Stimulated activated CD8-positive, alpha-beta memory T cell treated with anti-CD3 and anti-CD28 coated beads, Interleukin-7, amount 100 ng/mL, for 48 hours (primary cell): ENCODE measurements at regions not wholly inside any gene's neighbourhood (a gene's known extent, or its start where the extent isn't known, plus 50 kb on each side); places are given as distances from the start of the nearest gene placed in this dataset.
"Not testable (repeated sequence)": the region's sequence is repeated elsewhere in the genome, so short reads cannot be mapped to it uniquely, and the experiment has no call there.

Experiments
- DNase-seq, 2 donors: peaks; one replicate each; pipeline ENCODE4 v3.0.0-alpha.2; 2020; ENCODE audit warnings: low read depth in 1 of 2; ENCODE audit errors: extremely low read depth in 1 of 2

DNA sequence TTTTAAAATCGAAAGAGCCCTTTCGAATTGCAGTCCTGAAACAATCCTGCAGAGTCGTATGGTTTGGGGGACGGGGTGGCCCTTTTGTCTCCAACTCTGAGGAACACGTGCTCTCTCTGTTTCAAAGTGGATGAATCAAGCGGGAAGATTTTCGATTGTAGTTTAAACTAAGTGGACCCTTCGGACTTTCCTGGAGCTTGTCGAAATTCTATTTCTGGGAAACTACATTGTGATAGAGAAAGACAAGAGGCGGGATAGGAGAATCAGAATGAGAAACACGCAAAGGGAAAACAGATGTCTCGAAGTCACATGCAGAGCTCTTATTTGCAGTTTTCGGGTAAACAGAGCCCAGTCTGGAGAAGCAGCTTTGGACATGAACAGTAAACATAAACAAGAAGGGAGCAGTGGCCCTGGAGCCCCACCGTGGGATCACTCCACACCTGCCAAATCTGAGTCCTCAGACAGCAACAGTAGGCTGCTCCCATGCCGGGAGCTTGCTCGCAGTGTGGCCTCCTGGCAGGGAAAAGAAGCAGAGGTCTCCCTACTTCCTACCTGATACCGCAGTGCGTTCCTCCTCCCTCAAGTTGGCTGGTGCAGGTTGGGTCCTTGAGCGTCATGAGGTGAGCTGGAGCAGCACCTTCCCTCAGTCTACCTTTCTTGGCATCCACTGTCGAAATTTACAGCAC, 202.4 kb downstream of the SLC4A3 start:
- DNase-seq: no peak

DNA sequence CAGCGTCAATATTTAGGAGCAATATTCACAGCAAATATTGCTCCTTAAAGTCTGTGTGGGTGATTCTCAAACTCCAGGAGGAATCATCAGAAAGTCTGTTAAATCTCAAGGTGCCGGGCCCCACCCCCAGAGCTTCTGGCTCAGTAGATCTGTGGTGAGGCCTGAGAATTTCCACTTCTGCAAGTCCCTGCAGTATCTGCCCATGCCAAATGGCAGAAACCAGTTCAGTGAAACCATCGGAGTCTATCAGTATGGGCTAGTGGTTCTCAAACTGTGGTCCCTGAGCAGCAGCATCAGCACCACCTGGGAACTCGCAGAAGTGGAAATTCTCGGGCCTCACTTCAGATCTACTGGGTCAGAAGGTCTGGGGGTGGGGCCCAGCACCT, 202.9 kb downstream of the SLC4A3 start:
- DNase-seq: no peak

DNA sequence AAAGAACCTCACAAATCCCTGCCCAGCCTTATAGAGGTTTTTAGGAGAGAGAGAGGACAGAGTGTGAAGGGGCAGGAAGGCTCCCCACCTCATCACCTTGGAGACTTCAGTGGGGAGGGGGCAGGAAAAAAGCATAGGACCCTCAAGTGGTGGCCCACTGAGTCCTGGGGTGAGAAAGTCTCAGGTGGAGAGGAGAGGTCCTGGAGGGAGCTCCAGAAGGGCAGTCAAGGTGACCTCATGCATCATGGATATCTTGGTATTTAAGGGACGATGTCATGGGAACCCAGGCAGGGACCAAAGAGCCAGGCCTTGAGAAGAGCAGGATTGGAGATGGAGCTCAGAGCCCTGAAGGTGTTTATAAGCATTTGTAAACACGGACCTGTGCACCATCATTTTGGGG, 204.5 kb downstream of the SLC4A3 start:
- DNase-seq: no peak

DNA sequence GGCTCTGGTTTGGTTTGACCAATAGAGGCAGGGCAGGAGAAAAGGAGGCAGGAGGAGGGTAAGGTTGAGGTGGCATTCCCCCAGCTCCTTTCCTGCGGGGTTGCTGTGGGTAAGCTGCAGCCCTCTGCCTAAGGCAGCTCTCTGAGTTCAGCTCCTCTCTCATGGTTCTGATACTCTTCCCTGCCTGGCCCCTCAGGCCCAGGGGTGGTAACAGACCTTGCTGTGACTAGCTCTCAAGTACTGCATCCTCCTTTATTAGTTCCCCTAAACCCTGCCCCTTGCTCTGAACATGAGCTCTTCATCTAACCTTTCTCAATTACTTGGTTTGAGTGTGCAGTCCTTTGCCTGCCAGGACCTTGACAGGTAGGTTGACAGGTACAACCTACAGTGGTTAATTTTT, 205.5 kb downstream of the SLC4A3 start:
- no peak for DNase-seq

DNA sequence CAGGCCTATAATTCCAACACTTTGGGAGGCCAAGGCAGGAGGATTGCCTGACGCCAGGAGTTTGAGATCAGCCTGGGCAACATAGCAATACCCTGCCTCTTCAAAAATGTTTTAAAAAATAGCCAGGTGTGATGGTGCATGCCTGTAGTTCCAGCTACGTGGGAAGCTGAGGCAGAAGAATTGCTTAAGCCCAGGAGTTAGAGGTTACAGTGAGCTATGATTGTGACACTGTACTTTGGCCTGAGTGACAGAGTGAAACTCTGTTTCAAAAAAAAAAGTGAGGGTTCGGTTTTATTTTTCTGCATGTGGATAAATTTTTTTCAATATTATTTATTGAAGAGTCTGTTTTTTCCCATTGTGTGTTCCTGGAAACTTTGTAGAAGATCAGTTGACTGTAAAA, 208.1 kb downstream of the SLC4A3 start:
- DNase-seq: no peak

DNA sequence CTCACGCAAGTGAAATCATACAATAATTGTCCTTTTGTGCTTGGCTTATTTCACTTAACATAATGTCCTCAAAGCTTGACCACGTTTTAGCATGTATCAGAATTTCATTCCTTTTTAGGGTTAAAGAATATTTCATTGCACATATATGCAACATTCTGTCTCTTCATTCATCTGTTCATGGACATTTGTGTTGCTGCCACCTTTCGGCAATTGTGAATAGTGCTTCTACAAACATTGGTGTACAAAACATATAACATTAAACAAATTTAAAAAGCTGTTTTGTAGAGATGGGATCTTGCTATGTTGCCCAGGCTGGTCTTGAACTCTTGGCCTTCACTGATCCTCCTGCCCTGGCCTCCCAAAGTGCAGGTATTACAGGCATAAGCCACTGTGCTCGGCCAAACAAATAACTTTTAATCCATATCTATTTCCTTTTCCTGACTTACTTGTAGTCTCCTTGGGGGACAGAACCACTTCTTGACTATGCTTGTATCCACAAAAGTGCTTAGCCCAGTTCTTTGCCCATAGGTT, 209.3 kb downstream of the SLC4A3 start:
- no peak for DNase-seq

DNA sequence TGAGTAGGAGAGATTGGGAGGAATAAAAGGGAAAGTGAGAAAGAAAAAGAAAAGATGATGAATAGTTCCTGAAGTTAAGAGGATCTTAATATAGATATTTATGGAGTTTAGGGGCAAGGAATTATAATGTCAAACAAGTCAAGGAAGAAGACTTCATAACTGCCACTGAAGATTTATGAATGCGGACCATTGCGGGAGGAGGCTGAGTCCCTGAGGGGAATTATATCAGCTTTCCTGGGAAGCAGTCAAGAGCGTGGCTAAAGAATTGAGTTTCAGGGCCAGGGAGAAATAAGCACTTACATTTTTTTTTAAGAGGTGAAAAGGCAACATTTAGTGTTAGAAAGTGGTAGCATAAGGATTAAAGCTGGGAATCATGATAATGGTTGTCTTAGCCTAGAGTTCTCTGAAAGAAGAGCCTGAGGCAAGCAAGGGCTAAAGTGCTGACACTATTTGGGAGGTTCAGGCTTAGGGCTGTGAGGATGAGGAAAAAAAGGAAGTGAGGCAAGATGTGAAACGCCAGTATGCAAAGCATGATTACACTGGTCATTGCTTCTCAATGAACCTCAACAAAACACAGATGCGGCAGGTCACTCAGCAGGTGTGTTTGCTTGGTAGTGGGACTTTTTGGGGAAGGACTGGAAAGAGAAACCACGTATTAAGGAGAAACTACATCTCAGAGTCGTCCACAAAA, 217.1 kb downstream of the SLC4A3 start:
- DNase-seq: no peak

DNA sequence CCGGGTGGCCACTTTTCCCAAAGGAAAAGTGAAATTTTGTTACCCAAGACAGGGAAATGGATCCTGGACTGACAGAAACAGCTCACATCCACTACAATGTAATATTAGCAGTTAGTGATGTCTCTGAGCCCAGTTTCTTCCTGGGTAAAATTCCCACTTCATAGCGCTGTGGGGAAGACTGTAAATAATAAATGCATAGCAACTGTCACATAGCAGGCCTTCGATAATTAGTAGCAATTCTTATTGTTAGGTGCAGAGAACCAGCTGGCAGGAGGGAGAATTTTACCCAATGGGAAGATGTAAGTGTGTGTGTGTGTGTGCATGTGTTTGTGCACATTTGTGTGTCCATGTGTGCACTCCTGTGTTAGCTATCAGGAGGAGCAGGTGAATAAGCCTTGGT, 221.5 kb downstream of the SLC4A3 start:
- no peak for DNase-seq

DNA sequence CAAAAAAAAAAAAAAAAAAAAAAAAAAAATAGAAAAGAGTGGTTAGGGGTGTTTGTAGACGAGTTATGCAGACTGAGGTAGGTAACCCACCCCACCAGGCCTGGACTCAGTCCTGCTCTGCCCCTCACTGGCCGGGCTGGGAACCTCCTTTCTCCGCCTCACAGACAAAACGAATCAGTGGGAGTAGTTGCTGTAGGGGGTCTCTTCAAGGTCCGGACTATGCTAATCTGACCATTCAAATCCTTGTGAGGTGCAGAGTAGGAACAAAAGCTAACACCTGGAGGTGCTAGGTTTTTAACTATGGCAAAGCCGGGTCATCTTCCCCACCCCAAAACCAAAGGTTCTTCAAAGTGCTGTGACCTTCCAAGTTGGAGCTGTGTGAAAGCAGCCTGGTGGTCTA, 223.7 kb downstream of the SLC4A3 start:
- DNase-seq: no peak

DNA sequence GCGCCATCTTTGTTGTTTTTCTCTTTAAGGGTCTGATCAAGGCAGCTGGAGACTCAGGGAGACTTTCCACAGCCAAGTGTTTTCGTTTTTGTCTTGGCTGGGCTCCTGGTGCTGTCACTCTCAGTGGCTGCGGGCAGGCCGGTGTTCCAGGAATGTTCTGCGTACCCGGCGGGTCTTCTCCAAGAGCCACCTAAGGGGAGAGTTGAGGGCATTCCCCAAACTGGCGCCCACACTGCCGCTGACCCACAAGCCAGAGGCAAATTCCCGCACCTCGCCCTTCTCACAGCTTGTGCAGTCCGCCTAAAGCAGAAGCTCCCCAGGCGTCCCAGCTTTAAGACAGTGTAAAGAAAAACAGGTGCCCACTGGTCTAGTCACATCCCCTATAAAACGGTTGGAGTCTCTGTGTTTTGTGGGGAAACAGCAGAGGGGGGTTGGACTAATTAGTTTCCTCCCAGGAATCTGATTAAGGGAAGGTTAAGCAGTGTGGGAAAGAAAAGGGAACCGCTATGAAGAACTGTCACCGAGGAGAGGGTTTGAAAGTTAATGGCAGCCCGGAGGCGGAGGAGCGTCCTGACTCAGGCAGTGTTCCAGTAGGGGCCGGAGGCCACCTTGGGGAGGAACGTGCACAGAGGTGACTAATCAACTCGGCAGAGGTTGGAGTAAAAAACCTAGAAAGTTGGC, 224.5 kb downstream of the SLC4A3 start:
- no peak for DNase-seq

DNA sequence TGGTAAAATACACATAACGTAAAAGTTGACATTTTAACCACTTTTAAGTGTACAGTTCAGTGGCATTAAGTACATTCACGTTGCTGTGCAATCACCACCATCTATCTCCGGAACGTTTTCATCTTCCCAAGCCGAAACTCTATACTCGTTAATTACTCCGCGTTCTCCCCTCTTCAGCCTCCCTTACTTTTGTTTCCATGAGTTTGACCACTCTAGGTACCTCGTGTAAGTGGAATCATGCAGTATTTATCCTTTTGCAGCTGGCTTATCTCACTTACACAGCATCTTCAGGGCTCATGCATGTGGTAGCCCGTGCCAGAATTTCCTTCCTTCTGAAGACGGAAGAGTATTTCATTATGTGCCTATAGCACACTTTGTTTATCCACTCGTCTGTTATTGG, 225.2 kb downstream of the SLC4A3 start:
- no peak for DNase-seq

DNA sequence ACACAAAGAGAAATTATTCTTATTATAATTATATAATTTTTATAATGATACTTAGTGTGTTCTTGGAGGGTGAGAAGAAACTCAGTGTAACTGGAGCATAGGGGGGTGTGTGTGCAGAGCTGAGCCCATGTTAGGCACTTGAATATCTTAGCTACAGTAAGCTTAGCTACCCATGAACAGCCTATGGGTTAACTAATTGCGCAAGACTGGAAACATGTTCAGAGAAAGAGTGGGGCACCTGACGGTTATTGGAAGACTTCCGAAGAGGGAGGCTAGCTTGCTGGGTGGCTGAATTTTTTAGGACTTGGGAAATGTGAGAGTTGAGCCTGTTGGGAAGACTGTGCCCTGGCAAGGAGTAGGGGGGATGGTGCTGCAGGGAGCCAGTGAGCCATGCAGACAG, 229.2 kb downstream of the SLC4A3 start:
- DNase-seq: no peak

DNA sequence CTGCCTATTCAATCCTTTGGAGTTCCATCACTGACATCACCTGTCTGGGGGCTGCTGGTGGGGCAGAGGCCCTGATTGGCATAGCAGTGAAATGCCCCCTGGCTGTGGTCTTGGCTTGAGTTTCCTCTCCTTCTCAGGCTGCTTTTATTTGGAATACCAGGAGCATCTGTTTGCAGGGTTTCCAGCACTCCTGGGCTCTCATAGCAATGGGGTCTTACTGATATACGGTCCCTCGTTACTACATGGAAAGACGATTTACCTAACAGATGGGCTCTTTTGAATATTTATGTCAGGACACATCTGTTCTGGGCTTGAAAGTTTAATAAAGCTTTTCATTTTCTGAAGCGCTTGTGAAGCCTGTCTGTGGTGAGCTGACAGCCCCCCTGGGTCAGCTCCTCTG, 230.3 kb downstream of the SLC4A3 start:
- DNase-seq: no peak

DNA sequence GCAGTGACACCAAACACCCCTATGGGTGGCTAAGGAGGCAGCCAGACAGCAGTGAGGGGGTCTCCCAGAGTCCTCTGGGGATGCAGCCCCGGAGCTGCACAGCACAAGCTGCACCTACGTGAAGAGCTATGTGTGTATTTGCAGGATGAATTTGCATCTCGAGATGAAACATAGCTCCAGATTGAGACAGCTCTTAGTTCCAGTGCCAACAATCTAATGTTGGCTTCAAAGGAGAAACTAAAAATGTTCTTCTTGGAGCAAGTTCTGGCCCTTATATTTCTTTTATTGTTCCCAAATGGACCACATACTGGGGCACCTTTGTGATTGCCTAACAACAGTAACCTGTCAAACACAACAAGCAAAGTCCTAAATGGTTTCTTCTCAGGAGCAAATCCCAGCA, 233.9 kb downstream of the SLC4A3 start:
- DNase-seq: no peak

DNA sequence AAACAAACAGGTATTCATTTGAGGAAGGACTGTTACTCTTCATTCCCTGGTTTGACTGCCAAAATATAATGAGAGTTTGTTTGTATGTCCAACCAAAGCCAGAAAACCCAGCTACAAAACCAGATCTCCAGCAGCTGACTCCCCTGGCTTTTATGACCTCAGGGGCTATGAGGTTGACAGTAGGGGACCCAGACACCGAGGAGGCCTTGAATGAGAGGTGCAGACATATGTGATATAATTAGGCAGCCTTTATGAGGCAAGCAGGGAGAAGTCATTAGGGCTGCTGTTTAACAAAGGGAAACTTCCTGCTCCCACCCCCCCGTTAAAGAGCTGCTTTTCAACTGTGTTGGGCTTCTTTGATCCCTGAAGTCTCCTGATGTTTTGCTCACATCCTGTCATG, 236.7 kb downstream of the SLC4A3 start:
- no peak for DNase-seq

DNA sequence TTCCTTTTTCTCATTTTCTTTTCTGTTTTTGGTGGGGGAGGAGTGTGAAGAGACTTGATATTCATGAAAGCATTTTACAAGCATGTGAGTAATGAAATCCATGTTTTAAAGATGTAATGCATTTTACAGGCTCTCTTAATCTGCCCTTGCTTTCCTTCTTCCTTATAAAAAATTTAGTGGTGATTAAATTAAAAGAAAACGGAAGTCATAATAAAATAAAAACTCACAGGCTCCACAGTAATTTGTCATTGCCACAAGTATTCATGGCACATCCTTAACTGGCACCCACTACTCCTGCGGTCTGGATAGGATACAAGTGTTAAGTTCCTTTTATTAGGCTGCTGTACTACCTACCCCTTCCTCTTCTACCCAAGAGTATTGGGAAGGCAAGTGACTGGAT, 241.2 kb downstream of the SLC4A3 start:
- DNase-seq: no peak

DNA sequence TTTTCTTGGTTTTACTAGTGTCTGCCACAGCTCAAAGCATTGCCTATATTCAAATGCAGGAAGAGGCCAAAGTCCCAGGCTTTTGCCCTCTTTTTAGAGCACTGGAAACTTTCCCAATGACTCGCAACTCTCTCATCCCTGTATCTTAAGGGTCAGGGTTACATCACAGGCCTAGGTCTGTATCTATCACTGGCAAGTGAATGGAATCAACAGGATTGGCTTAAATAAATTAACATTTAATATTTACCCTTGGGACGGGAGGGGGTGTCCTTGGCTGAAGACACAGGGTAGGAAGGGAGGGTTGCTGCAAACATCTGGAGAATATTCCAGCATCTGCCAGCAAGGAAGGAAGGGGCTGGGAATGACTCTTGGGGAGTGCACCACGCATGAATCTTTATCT, 242.6 kb downstream of the SLC4A3 start:
- DNase-seq: no peak

DNA sequence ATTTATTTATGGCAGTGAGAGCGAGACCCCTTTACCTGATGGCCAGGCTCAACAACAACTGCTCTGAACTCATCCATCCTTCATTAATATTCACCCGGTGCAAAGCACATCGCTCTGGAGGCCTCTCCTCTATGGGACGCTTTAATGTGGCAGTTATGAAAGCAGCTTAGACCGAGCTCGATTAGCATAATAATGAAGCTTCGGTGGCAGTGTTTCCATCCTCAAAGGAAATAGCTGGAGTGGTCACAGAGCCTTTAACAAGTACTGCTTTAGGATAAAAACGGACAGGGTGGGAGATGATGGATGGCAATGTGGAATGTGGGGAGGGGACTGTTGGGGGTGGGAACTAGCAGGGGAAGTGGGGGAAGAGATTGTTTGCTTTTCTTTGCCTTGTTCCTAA, 243.9 kb downstream of the SLC4A3 start:
- no peak for DNase-seq

DNA sequence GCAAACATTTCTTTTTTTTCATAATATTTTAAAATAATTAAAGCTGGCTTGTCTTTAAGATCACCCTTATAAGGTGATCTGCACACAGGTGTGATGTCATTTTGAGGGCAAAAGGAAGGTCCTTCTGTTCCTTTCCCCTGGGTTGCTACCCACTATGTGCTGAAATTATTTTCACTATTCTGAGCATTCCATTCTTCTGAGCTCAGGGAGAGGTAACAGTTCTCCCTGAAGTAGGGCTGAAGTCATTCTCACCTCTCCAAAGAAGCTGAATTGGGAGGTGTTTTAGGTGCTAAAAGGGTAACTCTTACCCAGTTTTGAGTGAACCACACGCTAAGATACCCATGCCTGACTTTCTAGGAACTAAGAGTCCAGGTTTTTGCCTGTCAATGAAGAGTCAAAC, 247.6 kb downstream of the SLC4A3 start:
- no peak for DNase-seq

DNA sequence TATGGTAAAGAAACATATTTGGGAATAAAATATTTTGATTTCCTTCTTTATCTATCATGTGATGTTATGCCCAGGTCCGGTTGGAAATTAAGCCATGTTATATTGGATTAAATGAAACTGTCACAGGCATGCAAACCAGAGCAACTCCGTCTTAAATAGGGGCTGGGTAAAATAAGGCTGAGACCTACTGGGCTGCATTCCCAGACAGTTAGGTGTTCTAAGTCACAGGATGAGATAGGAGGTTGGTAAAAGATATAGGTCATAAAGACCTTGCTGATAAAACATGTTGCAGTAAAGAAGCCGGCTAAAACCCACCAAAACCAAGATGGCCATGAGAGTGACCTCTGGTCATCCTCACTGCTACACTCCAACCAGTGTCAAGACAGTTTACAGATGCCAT, 248.6 kb downstream of the SLC4A3 start:
- DNase-seq: not testable (repeated sequence)

DNA sequence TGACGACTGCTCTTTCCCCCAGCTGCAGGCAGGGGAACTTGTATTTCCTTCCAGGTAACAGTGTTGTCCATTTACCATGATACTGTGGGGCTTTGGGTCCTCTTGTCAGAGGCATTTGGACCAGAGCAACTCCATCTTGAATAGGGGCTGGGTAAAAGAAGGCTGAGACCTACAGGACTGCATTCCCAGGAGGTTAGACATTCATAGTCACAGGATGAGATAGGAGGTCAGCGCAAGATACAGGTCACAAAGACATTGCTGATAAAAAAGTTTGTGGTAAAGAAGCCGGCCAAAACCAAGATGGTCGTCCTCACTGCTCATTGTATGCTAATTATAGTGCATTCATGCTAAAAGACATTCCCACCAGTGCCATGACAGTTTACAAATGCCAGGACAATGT, 249.5 kb downstream of the SLC4A3 start:
- DNase-seq: no peak

DNA sequence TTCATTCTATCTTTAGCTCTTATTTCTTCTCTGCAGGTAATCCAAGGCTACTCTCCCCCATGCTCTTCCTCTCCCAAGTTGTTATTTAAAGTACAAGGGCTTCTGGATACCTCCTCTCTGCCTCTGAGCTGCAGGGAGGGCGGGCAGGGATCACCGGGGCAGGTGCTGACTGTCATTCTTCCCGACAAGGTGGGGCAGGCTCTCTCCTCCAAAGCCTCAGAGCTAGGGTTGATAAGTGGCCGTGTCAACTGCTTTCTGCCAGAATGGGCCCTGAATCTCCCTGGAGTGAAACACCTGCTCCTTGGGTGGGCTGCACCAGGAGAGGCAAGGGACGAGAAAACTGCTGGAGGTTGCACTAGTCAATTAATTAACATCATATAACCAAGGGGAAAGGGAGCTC, 250.3 kb downstream of the SLC4A3 start:
- DNase-seq: no peak
